H1 (cell line): ENCODE measurements at regions not wholly inside any gene's neighbourhood (a gene's known extent, or its start where the extent isn't known, plus 50 kb on each side); places are given as distances from the start of the nearest gene placed in this dataset.

Experiments used
- BRCA1 ChIP-seq: IDR thresholded peaks from 2 replicates; pipeline ENCODE4 v1.6.1; 2012; ENCODE audit warnings: low read depth, low read length, improper control_type of control experiment
- CEBPB ChIP-seq: IDR thresholded peaks from 2 replicates; pipeline ENCODE4 v1.6.1; 2012; ENCODE audit warnings: low read depth, low read length
- POU5F1 ChIP-seq: IDR thresholded peaks from 2 replicates; pipeline ENCODE4 v1.6.1; 2011; ENCODE audit warnings: low read depth, mild to moderate bottlenecking, low read length, moderate library complexity
- TAF1 ChIP-seq: IDR thresholded peaks from 2 replicates; pipeline ENCODE4 v1.6.1; 2011; ENCODE audit warnings: mild to moderate bottlenecking, low read depth, low read length

GRCh38 chr16:79734721-79735120 is 134.2 kb upstream of the MAF start (continued):
- no peak for TF ChIP-seq CEBPB
- TF ChIP-seq POU5F1: no peak
- no peak for TF ChIP-seq BRCA1
- TF ChIP-seq TAF1: no peak
